GM12892 (cell line): ENCODE measurements at regions not wholly inside any gene's neighbourhood (a gene's known extent, or its start where the extent isn't known, plus 50 kb on each side); places are given as distances from the start of the nearest gene placed in this dataset.

Experiments used
- POLR2AphosphoS5 ChIP-seq: IDR thresholded peaks from 2 replicates; pipeline ENCODE4 v1.6.1; 2011; ENCODE audit warnings: low read depth, low read length, control low read depth
- TAF1 ChIP-seq: IDR thresholded peaks from 2 replicates; pipeline ENCODE4 v1.6.1; 2011; ENCODE audit warnings: low read depth, mild to moderate bottlenecking, control low read depth, low read length, borderline replicate concordance

- TF ChIP-seq TAF1 (no peak), POLR2AphosphoS5 (no peak)
These were observed 272.9 kb upstream of the ZWINT start for GRCh38 chr10:56633876-56634452.
